ENCODE measurements at regions not wholly inside any gene's neighbourhood (a gene's known extent, or its start where the extent isn't known, plus 50 kb on each side); places are given as distances from the start of the nearest gene placed in this dataset.

DNA sequence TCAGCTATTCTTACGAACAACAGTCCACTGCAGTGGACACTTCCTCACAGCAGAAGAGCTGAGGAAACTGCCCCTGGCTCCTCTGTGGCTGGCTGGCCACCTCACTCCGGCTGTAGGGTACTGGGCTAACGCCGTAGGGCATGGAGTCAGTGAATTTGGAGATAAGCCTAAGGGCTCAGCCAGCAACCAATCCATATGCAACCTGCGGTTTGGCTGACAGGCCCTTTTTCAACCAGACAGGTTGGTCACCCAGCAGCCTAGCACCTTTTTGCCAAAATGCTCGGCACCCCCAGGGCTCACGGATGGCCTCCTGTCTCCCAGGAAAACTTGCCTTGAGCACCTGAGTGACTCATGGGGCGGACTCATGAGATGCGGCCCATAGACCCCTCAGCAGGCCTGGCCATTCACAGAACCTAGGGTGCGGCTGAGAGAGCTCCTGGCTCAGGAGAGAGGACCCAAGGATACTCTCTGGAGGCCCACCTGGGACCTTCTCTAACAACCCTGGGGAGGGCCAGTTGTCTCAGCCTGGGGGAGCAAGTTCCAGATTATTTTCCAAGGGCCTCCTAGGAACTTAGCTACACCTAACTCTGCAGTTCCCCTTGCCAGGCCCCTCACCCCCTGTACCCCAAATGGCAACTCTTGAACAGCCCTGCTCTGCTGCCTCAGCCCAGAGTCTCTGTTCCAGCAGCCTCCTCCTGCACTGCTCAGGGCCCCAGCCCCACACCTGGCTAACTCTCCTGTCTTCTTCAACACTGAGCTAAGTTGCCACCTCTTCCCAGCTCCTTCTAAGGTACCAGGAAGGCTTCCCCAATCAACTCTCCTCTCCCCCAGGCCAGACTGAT, 252.1 kb downstream of the CYP26B1 start (continued):
- TF ChIP-seq EGR1 (IDR thresholded peaks at IDR 0.05; ENCODE audit: borderline replicate concordance in 1 of 2, low read depth in 2 of 2, low read length in 2 of 2): no peak
- no peak for TF ChIP-seq ZSCAN29 (IDR thresholded peaks at IDR 0.05)
- TF ChIP-seq ZBED1 (IDR thresholded peaks at IDR 0.05; ENCODE audit: borderline replicate concordance): no peak
- no peak for TF ChIP-seq SPI1 (IDR thresholded peaks at IDR 0.05; ENCODE audit: borderline replicate concordance, insufficient read depth, low read depth, low read length)
- TF ChIP-seq, protein P1, sequence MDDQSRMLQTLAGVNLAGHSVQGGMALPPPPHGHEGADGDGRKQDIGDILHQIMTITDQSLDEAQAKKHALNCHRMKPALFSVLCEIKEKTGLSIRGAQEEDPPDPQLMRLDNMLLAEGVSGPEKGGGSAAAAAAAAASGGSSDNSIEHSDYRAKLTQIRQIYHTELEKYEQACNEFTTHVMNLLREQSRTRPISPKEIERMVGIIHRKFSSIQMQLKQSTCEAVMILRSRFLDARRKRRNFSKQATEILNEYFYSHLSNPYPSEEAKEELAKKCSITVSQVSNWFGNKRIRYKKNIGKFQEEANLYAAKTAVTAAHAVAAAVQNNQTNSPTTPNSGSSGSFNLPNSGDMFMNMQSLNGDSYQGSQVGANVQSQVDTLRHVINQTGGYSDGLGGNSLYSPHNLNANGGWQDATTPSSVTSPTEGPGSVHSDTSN (IDR thresholded peaks at IDR 0.05; ENCODE audit: insufficient replicate concordance, low read depth, low read length): no peak
- no peak for TF ChIP-seq IRF4 (IDR thresholded peaks at IDR 0.05; ENCODE audit: low read depth, low read length)
- TF ChIP-seq TARDBP (IDR thresholded peaks at IDR 0.05; ENCODE audit: borderline replicate concordance): no peak

DNA sequence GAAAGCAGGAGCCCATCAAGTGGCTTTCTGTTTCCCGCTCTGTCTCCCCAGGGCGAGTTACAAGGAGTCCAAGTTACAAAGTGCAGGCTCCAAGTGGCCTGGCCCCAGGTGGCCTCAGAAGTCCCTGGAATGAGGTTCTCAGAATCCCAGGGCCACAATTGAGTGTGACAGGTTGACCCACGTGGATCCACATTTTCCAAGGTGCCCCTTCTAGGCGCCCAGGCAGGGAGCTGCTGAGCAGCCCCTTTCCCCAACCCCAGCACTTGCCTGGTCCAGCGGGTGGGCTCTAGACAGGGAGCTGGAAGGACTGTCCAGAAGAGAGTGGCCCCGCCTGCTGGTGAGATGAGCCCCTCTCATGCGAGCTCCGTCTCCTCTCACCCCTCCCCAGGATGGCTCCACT, 253.4 kb downstream of the CYP26B1 start:
- H3K4me3 ChIP-seq: no peak overlapping the region
- no peak for DNase-seq (ENCODE audit: low read depth, low spot score)
- intact Hi-C loops (cut with micrococcal nuclease; ENCODE audit: unreplicated experiment): no loop called here
- SMC1A ChIA-PET (ENCODE audit: uncharacterized antibody, unreplicated experiment): no interaction called here
- no peaks in the 10 kb centered on the region for H3K4me1 ChIP-seq (ENCODE audit: control insufficient read depth, insufficient read depth, low read length)
- in situ Hi-C loops (cut with MboI): no loop called here
- no peaks in the 10 kb centered on the region for H3K79me2 ChIP-seq (ENCODE audit: control insufficient read depth, insufficient read depth, low read length)
- H3K9me3 ChIP-seq (replicated peaks; ENCODE audit: control insufficient read depth, insufficient read depth, low read length): no peaks in the 10 kb centered on the region
- POLR2A ChIA-PET: no interaction called here
- H2AFZ ChIP-seq (ENCODE audit: control insufficient read depth, low read depth, low read length): no peak overlapping the region
- RAD21 ChIA-PET (ENCODE audit: unreplicated experiment): no interaction called here
- no TSS peak for BruUV-seq (replicated peaks)
- H3K27ac ChIP-seq (ENCODE audit: control insufficient read depth, insufficient read depth): no peak overlapping the region
- H3K36me3 ChIP-seq (ENCODE audit: control insufficient read depth in 2 of 2, insufficient read depth in 2 of 2, low read length in 1 of 2): no peaks in the 10 kb centered on the region
- no peaks in the 10 kb centered on the region; a peak in 2 of 4 replicates for H3K27me3 ChIP-seq (replicated peaks in 1 of 2; ENCODE audit: control insufficient read depth in 2 of 2, insufficient read depth in 2 of 2, low read length in 1 of 2)
- WGBS (ENCODE audit: insufficient coverage, insufficient replicate concordance, low lambda C conversion rate, missing lambda C conversion rate): 22% methylated on average over 8 of the region's 8 CpGs
- H3K4me2 ChIP-seq (ENCODE audit: control insufficient read depth, insufficient read depth): no peak overlapping the region
- CTCF ChIA-PET: no interaction called here
- H3K9ac ChIP-seq (ENCODE audit: control insufficient read depth, insufficient read depth, low read length): no peak overlapping the region
- no peaks in the 10 kb centered on the region for H4K20me1 ChIP-seq (ENCODE audit: control insufficient read depth, insufficient read depth)
- no peak for ATAC-seq
- FAIRE-seq: no peak
- TF ChIP-seq HDAC2 (IDR thresholded peaks at IDR 0.05) (no peak), CBX5 (IDR thresholded peaks at IDR 0.05; ENCODE audit: low read depth) (no peak), CHD4 (IDR thresholded peaks at IDR 0.05) (no peak), ZNF207 (IDR thresholded peaks at IDR 0.05; ENCODE audit: borderline replicate concordance) (no peak), NFYB (IDR thresholded peaks at IDR 0.05; ENCODE audit: insufficient read depth, low read depth, low read length) (no peak), MEF2A (IDR thresholded peaks at IDR 0.05; ENCODE audit: insufficient read depth, low read depth, low read length) (no peak), ZNF384 (IDR thresholded peaks at IDR 0.05; ENCODE audit: borderline replicate concordance, low read depth, low read length) (no peak), KLF5 (IDR thresholded peaks at IDR 0.05; ENCODE audit: partially characterized antibody) (no peak), NFYA (IDR thresholded peaks at IDR 0.05; ENCODE audit: borderline replicate concordance, low read depth, low read length) (no peak), CBFB (IDR thresholded peaks at IDR 0.05; ENCODE audit: low read depth) (no peak), TCF3 (IDR thresholded peaks at IDR 0.05; ENCODE audit: borderline replicate concordance, insufficient read depth, low read depth, low read length) (no peak)
- TF ChIP-seq, protein P2, sequence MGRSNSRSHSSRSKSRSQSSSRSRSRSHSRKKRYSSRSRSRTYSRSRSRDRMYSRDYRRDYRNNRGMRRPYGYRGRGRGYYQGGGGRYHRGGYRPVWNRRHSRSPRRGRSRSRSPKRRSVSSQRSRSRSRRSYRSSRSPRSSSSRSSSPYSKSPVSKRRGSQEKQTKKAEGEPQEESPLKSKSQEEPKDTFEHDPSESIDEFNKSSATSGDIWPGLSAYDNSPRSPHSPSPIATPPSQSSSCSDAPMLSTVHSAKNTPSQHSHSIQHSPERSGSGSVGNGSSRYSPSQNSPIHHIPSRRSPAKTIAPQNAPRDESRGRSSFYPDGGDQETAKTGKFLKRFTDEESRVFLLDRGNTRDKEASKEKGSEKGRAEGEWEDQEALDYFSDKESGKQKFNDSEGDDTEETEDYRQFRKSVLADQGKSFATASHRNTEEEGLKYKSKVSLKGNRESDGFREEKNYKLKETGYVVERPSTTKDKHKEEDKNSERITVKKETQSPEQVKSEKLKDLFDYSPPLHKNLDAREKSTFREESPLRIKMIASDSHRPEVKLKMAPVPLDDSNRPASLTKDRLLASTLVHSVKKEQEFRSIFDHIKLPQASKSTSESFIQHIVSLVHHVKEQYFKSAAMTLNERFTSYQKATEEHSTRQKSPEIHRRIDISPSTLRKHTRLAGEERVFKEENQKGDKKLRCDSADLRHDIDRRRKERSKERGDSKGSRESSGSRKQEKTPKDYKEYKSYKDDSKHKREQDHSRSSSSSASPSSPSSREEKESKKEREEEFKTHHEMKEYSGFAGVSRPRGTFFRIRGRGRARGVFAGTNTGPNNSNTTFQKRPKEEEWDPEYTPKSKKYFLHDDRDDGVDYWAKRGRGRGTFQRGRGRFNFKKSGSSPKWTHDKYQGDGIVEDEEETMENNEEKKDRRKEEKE (IDR thresholded peaks at IDR 0.05): no peak

Measured in GM12878 (cell line).